Erythroblast (primary cell): ENCODE measurements at regions not wholly inside any gene's neighbourhood (a gene's known extent, or its start where the extent isn't known, plus 50 kb on each side); places are given as distances from the start of the nearest gene placed in this dataset.

ENCODE experiments used
- GATA1 ChIP-seq: IDR thresholded peaks from 2 replicates; pipeline ENCODE4 v1.6.1; 2011; ENCODE audit warnings: low read depth, mild to moderate bottlenecking, control low read depth, low read length, moderate library complexity
- POLR2A ChIP-seq: IDR thresholded peaks from 2 replicates; pipeline ENCODE4 v1.6.1; 2011; ENCODE audit warnings: mild to moderate bottlenecking, low read length

GRCh38 chr18:60090170-60090569 lies 190.4 kb downstream of the PMAIP1 start:
- TF ChIP-seq POLR2A (no peak), GATA1 (no peak)
